Pancreas (tissue), 10 donors: ENCODE measurements at regions not wholly inside any gene's neighbourhood (a gene's known extent, or its start where the extent isn't known, plus 50 kb on each side); places are given as distances from the start of the nearest gene placed in this dataset.

Source experiments
- ATAC-seq, 4 donors: fragments of 200-7000 bp; cut with Tn5 transposase; one replicate each; pipeline versions ENCODE4 v1.8.0 to v1.9.1; 2020; ENCODE audit warnings: mild to moderate bottlenecking in 4 of 4, moderate library complexity in 4 of 4
- DNase-seq, 6 donors: peaks; one replicate each; pipeline ENCODE4 v3.0.0-alpha.2; 2020
- FAIRE-seq: peaks from 2 replicates; lab custom pipeline; 2012; peaks lifted over from hg19 to GRCh38; lab: Jason Lieb, UNC
- H3K27ac ChIP-seq, 4 donors: fragments of 200-600 bp; sonication (generic); 1 replicate in 3 of 4; 2 replicates in 1 of 4; pipeline versions ENCODE4 v1.5.0 to v1.8.0; 2020
- H3K27me3 ChIP-seq, 4 donors: fragments of 200-600 bp; one replicate each; pipeline ENCODE4 v1.8.0; 2021
- H3K36me3 ChIP-seq, 3 donors: fragments of 200-600 bp; sonication (generic) in 1 of 3; one replicate each; pipeline versions ENCODE4 v1.5.0 to v1.8.0; 2020 to 2021
- H3K4me1 ChIP-seq, 3 donors: fragments of 200-600 bp; one replicate each; pipeline ENCODE4 v1.8.0; 2021
- H3K4me3 ChIP-seq, 4 donors: fragments of 200-600 bp; sonication (generic) in 2 of 4; one replicate each; pipeline versions ENCODE4 v1.5.0 to v1.8.0; 2020 to 2021
- H3K9me3 ChIP-seq, 4 donors: fragments of 200-600 bp; one replicate each; pipeline ENCODE4 v1.8.0; 2021
- WGBS, 2 donors: extraction: QIAGEN DNeasy Blood & Tissue Kit; methylation state at CpG; one replicate each; pipeline ENCODE4 v1.1.7; 2013; 5-methylcytosine and 5-hydroxymethylcytosine counted together
- intact Hi-C, 3 donors: fragments of 100-400 bp; cut with DNase I; formaldehyde crosslinking; loops; one replicate each; pipeline versions ENCODE4 v1.11.1 to v1.14.2; 2022
- TF ChIP-seq, protein P1 (sequence below), 4 donors: fragments of 200-600 bp; sonication (generic) in 3 of 4; IDR thresholded peaks; one replicate each; pipeline versions ENCODE4 v1.5.0 to v1.8.0; 2021; ENCODE audit warnings: antibody characterized with exemption in 4 of 4
- donor health status: healthy with polysubstance abuse.
- donor health status: DM: no; HTN: no; CAD: no; lungs with moderate emphysema.
- donor health status: DM: no; HTN: no; CAD: no.
- donor health status: control.
- donor health status: control.
- donor health status: Bipolar disorder and iron deficiency.
- donor health status: DM: yes; HTN: yes; CAD: no.
- donor health status: DM: no; HTN: no; CAD: no.
- donor health status: DM: no; HTN: no; CAD: no.
- donor health status: DM: yes; HTN: yes; CAD: no.

DNA sequence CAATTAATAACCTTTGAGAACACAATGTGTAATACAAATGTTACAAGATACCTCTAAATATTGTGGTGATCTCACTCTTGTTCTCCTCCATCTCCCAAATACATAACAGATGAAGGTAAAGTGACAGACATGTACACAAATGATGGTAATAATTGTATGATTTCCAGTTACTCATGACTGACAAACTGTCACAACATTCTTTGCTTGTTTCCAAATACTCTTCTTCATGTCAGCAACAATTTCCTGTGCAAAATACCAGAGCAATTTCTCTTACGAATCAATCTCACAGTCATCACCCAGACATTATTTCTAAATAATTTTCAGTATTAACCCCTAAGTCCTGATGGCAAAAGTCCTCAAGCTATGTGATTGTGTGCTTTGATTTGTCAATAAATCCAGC lies 92.9 kb downstream of the RPS12 start:
- no peak overlapping the region for H3K27ac ChIP-seq
- DNase-seq, result no peak
- intact Hi-C loops, result no loop called here
- H3K36me3 ChIP-seq, result no peaks in the 10 kb centered on the region
- no peaks in the 10 kb centered on the region for H3K27me3 ChIP-seq
- no peak overlapping the region for H3K4me3 ChIP-seq
- no peaks in the 10 kb centered on the region for H3K4me1 ChIP-seq
- H3K9me3 ChIP-seq, result no peaks in the 10 kb centered on the region
- 61 to 72% methylated on average over 1 of the region's 1 CpG for WGBS, 2 donors
- no peak for FAIRE-seq
- no peak for ATAC-seq
- TF ChIP-seq, protein P1, sequence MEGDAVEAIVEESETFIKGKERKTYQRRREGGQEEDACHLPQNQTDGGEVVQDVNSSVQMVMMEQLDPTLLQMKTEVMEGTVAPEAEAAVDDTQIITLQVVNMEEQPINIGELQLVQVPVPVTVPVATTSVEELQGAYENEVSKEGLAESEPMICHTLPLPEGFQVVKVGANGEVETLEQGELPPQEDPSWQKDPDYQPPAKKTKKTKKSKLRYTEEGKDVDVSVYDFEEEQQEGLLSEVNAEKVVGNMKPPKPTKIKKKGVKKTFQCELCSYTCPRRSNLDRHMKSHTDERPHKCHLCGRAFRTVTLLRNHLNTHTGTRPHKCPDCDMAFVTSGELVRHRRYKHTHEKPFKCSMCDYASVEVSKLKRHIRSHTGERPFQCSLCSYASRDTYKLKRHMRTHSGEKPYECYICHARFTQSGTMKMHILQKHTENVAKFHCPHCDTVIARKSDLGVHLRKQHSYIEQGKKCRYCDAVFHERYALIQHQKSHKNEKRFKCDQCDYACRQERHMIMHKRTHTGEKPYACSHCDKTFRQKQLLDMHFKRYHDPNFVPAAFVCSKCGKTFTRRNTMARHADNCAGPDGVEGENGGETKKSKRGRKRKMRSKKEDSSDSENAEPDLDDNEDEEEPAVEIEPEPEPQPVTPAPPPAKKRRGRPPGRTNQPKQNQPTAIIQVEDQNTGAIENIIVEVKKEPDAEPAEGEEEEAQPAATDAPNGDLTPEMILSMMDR (IDR thresholded peaks at IDR 0.05), result no peak

DNA sequence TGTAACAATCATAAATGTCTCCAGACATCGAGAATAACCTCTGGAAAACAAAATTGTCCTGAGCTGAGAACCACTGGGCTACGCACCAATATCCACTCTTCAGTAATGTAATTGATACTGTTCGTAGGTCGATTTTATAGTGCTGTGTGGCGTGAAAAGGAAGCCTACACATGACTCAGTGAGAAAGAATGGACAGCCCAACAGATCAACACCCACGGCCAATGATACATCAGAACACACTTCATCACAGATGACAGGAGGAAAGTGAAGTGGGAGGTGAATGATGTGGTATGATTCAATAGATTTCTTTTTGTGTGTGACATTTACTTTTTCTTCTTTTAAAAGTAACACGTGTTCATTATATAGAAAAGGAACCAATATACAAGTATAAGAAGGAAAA lies 93.5 kb downstream of the RPS12 start:
- TF ChIP-seq, protein P1 (IDR thresholded peaks at IDR 0.05), result no peak
- Histone ChIP-seq H3K4me3 (no peak overlapping the region), H3K27ac (no peak overlapping the region), H3K27me3 (no peaks in the 10 kb centered on the region), H3K9me3 (no peaks in the 10 kb centered on the region), H3K4me1 (no peaks in the 10 kb centered on the region), H3K36me3 (no peaks in the 10 kb centered on the region)
- FAIRE-seq (no peak), DNase-seq (no peak), ATAC-seq (no peak)
- intact Hi-C loops, result no loop called here
- WGBS, 2 donors, result 80 to 88% methylated on average over 7 of the region's 7 CpGs

DNA sequence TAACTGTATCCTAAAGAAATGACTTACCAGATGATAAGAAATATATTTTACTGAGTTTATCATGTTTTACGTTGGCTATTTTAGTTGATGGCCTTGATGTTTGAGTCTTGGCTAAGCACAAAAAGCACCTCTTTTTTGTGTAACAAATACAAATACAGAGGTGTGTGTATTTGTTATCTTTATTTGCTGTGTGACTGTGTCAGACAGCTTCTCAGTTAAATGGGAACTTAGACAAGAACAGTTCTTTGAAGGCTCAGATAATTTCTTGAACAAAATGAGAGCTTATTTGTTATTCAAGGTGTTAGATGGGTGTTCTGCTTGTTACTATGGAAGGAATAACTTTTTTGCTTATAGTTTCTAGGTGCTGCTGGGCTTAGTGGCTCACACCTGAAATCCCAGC lies 95.4 kb downstream of the RPS12 start:
- intact Hi-C loops, result no loop called here
- TF ChIP-seq, protein P1 (IDR thresholded peaks at IDR 0.05), result no peak
- no peak overlapping the region for H3K27ac ChIP-seq
- no peak for DNase-seq
- no peaks in the 10 kb centered on the region for H3K27me3 ChIP-seq
- WGBS, 2 donors, result 26 to 36% methylated on average over 1 of the region's 1 CpG
- H3K4me1 ChIP-seq, result no peaks in the 10 kb centered on the region
- H3K4me3 ChIP-seq, result no peak overlapping the region
- no peaks in the 10 kb centered on the region for H3K9me3 ChIP-seq
- peak in 1 of 4 donors; percentile 65 for ATAC-seq
- H3K36me3 ChIP-seq, result no peaks in the 10 kb centered on the region
- no peak for FAIRE-seq

DNA sequence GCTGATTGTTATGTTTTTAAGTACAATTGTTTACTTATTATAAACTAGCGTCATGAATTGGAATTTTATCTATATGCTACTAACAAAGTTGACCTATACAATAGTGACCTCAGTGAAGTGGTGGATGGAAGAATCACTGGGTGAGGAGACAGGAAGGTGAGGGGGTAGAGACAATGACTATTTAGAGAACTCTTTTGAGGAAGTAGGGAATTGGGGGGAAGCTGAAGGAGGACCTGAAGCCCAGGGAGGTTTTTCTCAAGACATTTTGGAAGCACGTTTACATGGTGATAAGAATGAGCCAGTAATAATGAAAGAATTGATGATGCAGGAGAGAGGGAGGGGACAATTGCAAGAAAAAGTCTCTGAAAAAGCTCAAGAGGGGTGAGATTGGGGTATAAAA lies 96.4 kb downstream of the RPS12 start:
- Histone ChIP-seq H3K27ac (no peak overlapping the region), H3K36me3 (no peaks in the 10 kb centered on the region), H3K9me3 (no peaks in the 10 kb centered on the region), H3K27me3 (no peaks in the 10 kb centered on the region), H3K4me1 (no peaks in the 10 kb centered on the region), H3K4me3 (no peak overlapping the region)
- DNase-seq (no peak), ATAC-seq (no peak), FAIRE-seq (no peak)
- TF ChIP-seq, protein P1 (IDR thresholded peaks at IDR 0.05), result no peak
- 25 to 27% methylated on average over 2 of the region's 2 CpGs for WGBS, 2 donors
- intact Hi-C loops, result no loop called here

DNA sequence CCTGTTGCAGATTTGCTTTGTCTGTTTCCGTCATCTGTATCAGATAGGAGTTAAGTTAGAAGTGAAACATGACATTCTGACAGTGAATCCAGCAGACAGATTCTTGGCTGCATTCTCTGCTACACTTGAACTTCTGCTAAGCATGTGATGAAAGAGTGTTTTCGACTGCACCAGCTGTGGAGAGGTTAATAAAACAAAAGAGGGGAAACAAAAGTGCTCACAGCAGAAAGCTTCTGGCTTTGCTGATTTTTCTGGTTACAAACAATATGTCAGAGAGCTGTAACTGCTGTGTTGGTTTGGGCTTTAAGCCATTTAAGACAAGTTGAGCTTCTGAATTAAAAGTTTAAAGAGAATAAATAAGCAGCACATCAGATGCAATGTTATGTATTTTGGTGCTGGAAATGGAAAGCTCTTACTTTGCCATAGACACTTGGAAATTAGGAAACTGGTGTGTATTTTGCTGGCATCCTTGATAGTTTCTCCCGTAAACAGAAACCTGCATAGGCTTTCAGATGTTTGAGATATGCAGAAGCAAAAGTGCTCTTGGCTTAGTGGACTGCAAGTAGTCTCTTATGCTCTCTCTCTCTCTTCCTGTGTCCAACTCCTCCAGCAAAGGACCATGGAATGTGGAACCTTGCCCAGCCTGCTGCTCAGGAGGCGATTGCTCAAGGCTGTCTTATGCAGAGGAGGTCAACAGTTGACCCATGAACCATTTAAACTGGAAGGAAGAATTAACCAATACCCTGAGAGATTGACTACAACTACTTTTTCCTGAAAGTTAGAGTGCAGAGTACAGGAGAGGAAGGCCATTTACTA lies 104.9 kb downstream of the RPS12 start:
- H3K9me3 ChIP-seq, result no peaks in the 10 kb centered on the region
- FAIRE-seq (no peak), ATAC-seq (peak; percentile 43 to 79 (median 70)), DNase-seq (peak in 4 of 6 donors; percentile 13 to 54 (median 34))
- no peak overlapping the region for H3K4me3 ChIP-seq
- 11 to 16% methylated on average over 4 of the region's 4 CpGs for WGBS, 2 donors
- no peaks in the 10 kb centered on the region for H3K27me3 ChIP-seq
- TF ChIP-seq, protein P1 (IDR thresholded peaks at IDR 0.05), result no peak
- intact Hi-C loops, result no loop called here
- H3K27ac ChIP-seq, result no peak overlapping the region
- H3K36me3 ChIP-seq, result no peaks in the 10 kb centered on the region
- peaks cover 0 to 8% (median 0%) of the 10 kb centered on the region in 3 donors for H3K4me1 ChIP-seq
